ENCODE measurements at regions not wholly inside any gene's neighbourhood (a gene's known extent, or its start where the extent isn't known, plus 50 kb on each side); places are given as distances from the start of the nearest gene placed in this dataset.
"Not testable (repeated sequence)": the region's sequence is repeated elsewhere in the genome, so short reads cannot be mapped to it uniquely, and the experiment has no call there.

DNA sequence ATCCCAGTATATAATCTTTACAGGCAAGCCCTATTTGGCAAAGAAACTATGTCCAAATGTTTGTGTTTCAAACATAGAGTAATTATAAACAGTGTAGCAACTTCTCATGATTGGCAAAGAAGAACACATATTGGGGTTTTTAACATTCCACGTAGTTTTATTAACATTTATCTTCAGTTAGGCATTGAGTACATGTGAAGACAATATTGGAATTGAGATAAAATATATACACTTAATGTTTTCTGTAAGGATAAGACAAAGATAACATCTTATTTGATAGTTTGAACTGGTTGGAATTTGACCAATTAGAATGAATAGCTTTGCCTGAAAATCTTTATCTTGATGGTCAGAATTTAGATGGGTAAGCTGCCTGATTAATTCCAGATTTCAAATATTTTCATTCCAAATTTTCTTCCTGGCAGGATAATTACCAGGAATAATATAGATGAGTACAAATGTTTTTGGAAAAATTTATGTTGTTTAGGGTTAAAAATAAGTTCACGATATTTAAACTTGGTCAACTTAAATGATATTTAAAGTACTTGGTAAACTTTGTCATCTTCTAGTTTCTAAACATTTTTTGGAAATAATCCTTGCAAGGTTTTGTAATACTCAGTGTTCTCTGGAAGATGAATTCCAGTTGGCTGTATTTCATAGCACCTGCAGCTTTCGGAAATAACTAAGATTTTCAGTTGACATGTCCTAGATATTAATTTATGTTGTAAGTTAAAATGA lies 536.5 kb upstream of the SPRY2 start:
- H4K20me1 ChIP-seq (ENCODE audit: insufficient read depth, poor library complexity, severe bottlenecking), result no peaks in the 10 kb centered on the region
- no peak overlapping the region for H3K4me3 ChIP-seq
- H3K4me1 ChIP-seq (ENCODE audit: insufficient read depth), result peaks cover 3% of the 10 kb centered on the region
- no peak overlapping the region for H3K27ac ChIP-seq
- H3K4me2 ChIP-seq, result no peak overlapping the region
- no peaks in the 10 kb centered on the region for H3K79me2 ChIP-seq
- no peaks in the 10 kb centered on the region for H3K9me3 ChIP-seq (ENCODE audit: low read depth)
- no peak overlapping the region for H2AFZ ChIP-seq
- H3K36me3 ChIP-seq (replicated peaks; ENCODE audit: insufficient read depth, low read depth), result no peaks in the 10 kb centered on the region
- no peak for TF ChIP-seq EZH2 (IDR thresholded peaks at IDR 0.05; ENCODE audit: borderline replicate concordance)
- TF ChIP-seq, protein P1, sequence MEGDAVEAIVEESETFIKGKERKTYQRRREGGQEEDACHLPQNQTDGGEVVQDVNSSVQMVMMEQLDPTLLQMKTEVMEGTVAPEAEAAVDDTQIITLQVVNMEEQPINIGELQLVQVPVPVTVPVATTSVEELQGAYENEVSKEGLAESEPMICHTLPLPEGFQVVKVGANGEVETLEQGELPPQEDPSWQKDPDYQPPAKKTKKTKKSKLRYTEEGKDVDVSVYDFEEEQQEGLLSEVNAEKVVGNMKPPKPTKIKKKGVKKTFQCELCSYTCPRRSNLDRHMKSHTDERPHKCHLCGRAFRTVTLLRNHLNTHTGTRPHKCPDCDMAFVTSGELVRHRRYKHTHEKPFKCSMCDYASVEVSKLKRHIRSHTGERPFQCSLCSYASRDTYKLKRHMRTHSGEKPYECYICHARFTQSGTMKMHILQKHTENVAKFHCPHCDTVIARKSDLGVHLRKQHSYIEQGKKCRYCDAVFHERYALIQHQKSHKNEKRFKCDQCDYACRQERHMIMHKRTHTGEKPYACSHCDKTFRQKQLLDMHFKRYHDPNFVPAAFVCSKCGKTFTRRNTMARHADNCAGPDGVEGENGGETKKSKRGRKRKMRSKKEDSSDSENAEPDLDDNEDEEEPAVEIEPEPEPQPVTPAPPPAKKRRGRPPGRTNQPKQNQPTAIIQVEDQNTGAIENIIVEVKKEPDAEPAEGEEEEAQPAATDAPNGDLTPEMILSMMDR (IDR thresholded peaks at IDR 0.05; ENCODE audit: poor library complexity), result no peak
- no peak for TF ChIP-seq EZH2phosphoT487 (IDR thresholded peaks at IDR 0.05; ENCODE audit: low read depth, severe bottlenecking, unreplicated experiment)
- no peaks in the 10 kb centered on the region for H3K27me3 ChIP-seq
- WGBS (ENCODE audit: low lambda C conversion rate, missing lambda C conversion rate), result 58% methylated on average over 3 of the region's 3 CpGs
- H3K9me2 ChIP-seq (replicated peaks; ENCODE audit: insufficient read depth), result no peaks in the 10 kb centered on the region
- no peak for DNase-seq (ENCODE audit: low spot score)

DNA sequence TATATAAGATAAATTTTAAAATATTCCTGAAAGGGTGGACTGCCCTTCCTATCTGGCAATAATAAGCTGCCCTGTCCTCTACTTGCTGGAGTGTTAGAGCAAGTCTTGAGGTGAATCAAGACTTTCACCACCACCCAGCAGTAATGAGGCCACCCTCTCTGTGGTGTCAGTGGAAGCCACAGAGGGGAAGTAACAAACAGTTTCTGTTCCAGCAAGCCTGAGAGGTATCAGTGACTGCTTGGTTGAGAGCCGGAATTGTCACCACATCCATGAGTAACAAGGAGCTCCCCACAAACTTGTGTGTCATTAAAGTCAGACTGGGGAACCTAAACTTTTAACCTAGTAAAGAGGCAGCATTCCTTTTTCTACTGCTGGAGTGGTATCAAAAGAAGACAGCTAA lies 532.7 kb upstream of the SPRY2 start:
- H3K4me1 ChIP-seq (ENCODE audit: insufficient read depth), result no peaks in the 10 kb centered on the region
- DNase-seq (ENCODE audit: low spot score), result no peak
- H3K9me2 ChIP-seq (replicated peaks; ENCODE audit: insufficient read depth), result no peaks in the 10 kb centered on the region
- TF ChIP-seq EZH2phosphoT487 (IDR thresholded peaks at IDR 0.05; ENCODE audit: low read depth, severe bottlenecking, unreplicated experiment), result no peak
- TF ChIP-seq EZH2 (IDR thresholded peaks at IDR 0.05; ENCODE audit: borderline replicate concordance), result no peak
- TF ChIP-seq, protein P1 (IDR thresholded peaks at IDR 0.05; ENCODE audit: poor library complexity), result no peak
- WGBS (ENCODE audit: low lambda C conversion rate, missing lambda C conversion rate), result 100% methylated on average over 1 of the region's 1 CpG
- H3K27ac ChIP-seq, result no peak overlapping the region
- no peaks in the 10 kb centered on the region for H3K9me3 ChIP-seq (ENCODE audit: low read depth)
- H3K79me2 ChIP-seq, result no peaks in the 10 kb centered on the region
- no peak overlapping the region for H3K4me2 ChIP-seq
- H3K36me3 ChIP-seq (replicated peaks; ENCODE audit: insufficient read depth, low read depth), result no peaks in the 10 kb centered on the region
- H2AFZ ChIP-seq, result no peak overlapping the region
- H4K20me1 ChIP-seq (ENCODE audit: insufficient read depth, poor library complexity, severe bottlenecking), result no peaks in the 10 kb centered on the region
- H3K27me3 ChIP-seq, result no peaks in the 10 kb centered on the region
- no peak overlapping the region for H3K4me3 ChIP-seq

DNA sequence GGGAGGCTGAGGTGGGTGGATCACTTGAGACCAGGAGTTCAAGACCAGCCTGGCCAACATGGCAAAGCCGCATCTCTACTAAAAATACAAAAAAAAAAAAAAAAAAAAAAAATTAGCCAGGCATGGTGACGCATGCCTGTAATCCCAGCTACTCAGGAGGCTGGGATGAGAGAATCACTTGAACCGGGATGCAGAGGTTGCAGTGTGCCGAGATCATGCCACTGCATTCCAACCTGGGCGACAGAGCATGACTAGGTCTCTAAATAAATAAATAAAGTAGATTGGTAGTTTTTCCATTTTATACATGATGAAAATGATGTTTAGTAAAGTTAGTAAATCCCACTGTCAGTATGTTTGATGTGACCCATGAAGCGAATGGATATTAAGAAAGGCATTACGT lies 531.0 kb upstream of the SPRY2 start:
- not testable (repeated sequence) for H4K20me1 ChIP-seq (ENCODE audit: insufficient read depth, poor library complexity, severe bottlenecking); H3K27me3 ChIP-seq; H3K79me2 ChIP-seq; H3K4me1 ChIP-seq (ENCODE audit: insufficient read depth); H3K9me3 ChIP-seq (ENCODE audit: low read depth); H3K36me3 ChIP-seq (replicated peaks; ENCODE audit: insufficient read depth, low read depth); H2AFZ ChIP-seq; H3K27ac ChIP-seq; H3K9me2 ChIP-seq (replicated peaks; ENCODE audit: insufficient read depth); DNase-seq (ENCODE audit: low spot score); H3K4me2 ChIP-seq; H3K4me3 ChIP-seq
- 89% methylated on average over 7 of the region's 7 CpGs for WGBS (ENCODE audit: low lambda C conversion rate, missing lambda C conversion rate)

DNA sequence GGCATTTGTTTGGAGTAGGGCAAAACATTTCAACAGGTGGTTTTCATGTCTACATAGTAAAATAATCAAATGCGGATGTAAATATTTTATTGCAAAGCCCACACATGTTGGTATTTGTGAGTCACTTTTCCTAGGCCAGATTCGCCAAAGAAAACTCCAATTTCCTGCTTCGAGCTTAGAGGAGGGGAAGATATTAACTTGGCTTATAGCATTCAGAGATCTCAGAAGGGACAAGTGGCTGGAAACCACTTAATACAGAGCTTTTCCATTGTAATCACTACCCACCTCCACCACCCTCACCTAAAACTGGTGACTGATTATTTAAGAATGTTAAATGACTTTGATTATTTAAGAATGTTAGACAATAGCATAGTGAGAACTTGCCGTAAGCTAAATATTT lies 530.6 kb upstream of the SPRY2 start:
- Histone ChIP-seq H3K36me3 (replicated peaks; ENCODE audit: insufficient read depth, low read depth) (no peaks in the 10 kb centered on the region), H3K27me3 (no peaks in the 10 kb centered on the region), H3K27ac (no peak overlapping the region), H3K4me2 (no peak overlapping the region), H3K9me3 (ENCODE audit: low read depth) (no peaks in the 10 kb centered on the region), H3K4me3 (no peak overlapping the region), H3K4me1 (ENCODE audit: insufficient read depth) (no peaks in the 10 kb centered on the region), H2AFZ (no peak overlapping the region), H3K79me2 (no peaks in the 10 kb centered on the region), H4K20me1 (ENCODE audit: insufficient read depth, poor library complexity, severe bottlenecking) (no peaks in the 10 kb centered on the region), H3K9me2 (replicated peaks; ENCODE audit: insufficient read depth) (no peaks in the 10 kb centered on the region)
- TF ChIP-seq EZH2phosphoT487 (IDR thresholded peaks at IDR 0.05; ENCODE audit: low read depth, severe bottlenecking, unreplicated experiment) (no peak), EZH2 (IDR thresholded peaks at IDR 0.05; ENCODE audit: borderline replicate concordance) (no peak)
- TF ChIP-seq, protein P1 (IDR thresholded peaks at IDR 0.05; ENCODE audit: poor library complexity), result no peak
- WGBS (ENCODE audit: low lambda C conversion rate, missing lambda C conversion rate), result 61% methylated on average over 4 of the region's 4 CpGs
- no peak for DNase-seq (ENCODE audit: low spot score)

Measured in hepatocyte (in vitro differentiated cells).